ENCODE measurements at regions not wholly inside any gene's neighbourhood (a gene's known extent, or its start where the extent isn't known, plus 50 kb on each side); places are given as distances from the start of the nearest gene placed in this dataset.

DNA sequence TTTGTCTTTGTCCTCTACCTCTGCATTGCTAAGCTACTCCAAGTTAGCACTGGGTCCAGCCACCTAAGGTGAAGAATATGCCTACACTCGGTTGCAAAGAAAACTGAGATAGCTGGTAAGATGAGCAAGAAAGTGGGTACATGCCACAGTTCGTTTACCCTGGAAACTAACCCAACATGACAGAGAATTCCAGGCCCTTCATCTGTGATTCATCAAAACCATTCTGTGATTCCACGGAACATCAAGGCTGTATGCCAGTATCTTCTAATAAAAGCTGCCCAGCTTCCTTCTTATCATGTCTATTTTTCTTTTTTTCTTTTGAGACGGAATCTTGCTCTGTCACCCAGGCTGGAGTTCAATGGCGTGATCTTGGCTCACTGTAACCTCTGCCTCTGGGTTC lies 58.7 kb upstream of the SPANXC start:
- no peak for TF ChIP-seq FOXJ3 (CRISPR knock-in tag; IDR thresholded peaks at IDR 0.05)
- TF ChIP-seq, protein P1, sequence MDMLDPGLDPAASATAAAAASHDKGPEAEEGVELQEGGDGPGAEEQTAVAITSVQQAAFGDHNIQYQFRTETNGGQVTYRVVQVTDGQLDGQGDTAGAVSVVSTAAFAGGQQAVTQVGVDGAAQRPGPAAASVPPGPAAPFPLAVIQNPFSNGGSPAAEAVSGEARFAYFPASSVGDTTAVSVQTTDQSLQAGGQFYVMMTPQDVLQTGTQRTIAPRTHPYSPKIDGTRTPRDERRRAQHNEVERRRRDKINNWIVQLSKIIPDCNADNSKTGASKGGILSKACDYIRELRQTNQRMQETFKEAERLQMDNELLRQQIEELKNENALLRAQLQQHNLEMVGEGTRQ (CRISPR knock-in tag; IDR thresholded peaks at IDR 0.05): no peak
- no peak for TF ChIP-seq JUND (IDR thresholded peaks at IDR 0.05; ENCODE audit: borderline replicate concordance, low read depth, low read length)
- no peak for TF ChIP-seq JUND (tag; IDR thresholded peaks at IDR 0.05; ENCODE audit: borderline replicate concordance, low read depth, low read length)
- no peak for TF ChIP-seq ZSCAN32 (CRISPR knock-in tag; IDR thresholded peaks at IDR 0.05)
- no peak for TF ChIP-seq MCM2 (IDR thresholded peaks at IDR 0.05; ENCODE audit: low read depth)
- TF ChIP-seq IRF1 (CRISPR knock-in tag; IDR thresholded peaks at IDR 0.05; ENCODE audit: borderline replicate concordance): no peak
- TF ChIP-seq RAD21 (CRISPR knock-in tag; conservative IDR thresholded peaks at IDR 0.05 in 1 of 2, IDR thresholded peaks at IDR 0.05 in 1 of 2): no peak
- TF ChIP-seq CTCF (IDR thresholded peaks at IDR 0.05 in 2 of 3, conservative IDR thresholded peaks at IDR 0.05 in 1 of 3; ENCODE audit: insufficient read depth in 2 of 3, low read depth in 1 of 3, low read length in 3 of 3): no peak
- TF ChIP-seq DACH1 (IDR thresholded peaks at IDR 0.05; ENCODE audit: partially characterized antibody): no peak
- TF ChIP-seq POLR2A (conservative IDR thresholded peaks at IDR 0.05): no peak
- TF ChIP-seq ZBTB33 (CRISPR knock-in tag; IDR thresholded peaks at IDR 0.05): no peak
- no peak for TF ChIP-seq GTF2B (IDR thresholded peaks at IDR 0.05; ENCODE audit: extremely low read depth, insufficient read length)
- TF ChIP-seq MYNN (IDR thresholded peaks at IDR 0.05): no peak
- no peak for TF ChIP-seq MYNN (CRISPR knock-in tag; IDR thresholded peaks at IDR 0.05)

Measured in K562 (cell line).